Ascending aorta (tissue), 2 donors: ENCODE measurements at regions not wholly inside any gene's neighbourhood (a gene's known extent, or its start where the extent isn't known, plus 50 kb on each side); places are given as distances from the start of the nearest gene placed in this dataset.

Experiments used
- DNase-seq, 2 donors: peaks; one replicate each; pipeline ENCODE4 v3.0.0-alpha.2; 2019; ENCODE audit warnings: low spot score in 2 of 2
- H3K27ac ChIP-seq, 2 donors: fragments of 200-600 bp; sonication (generic); one replicate each; pipeline ENCODE4 v1.5.1; 2016 to 2017; ENCODE audit warnings: mild to moderate bottlenecking in 1 of 2
- H3K27me3 ChIP-seq: fragments of 200-600 bp; sonication (generic); one replicate; pipeline ENCODE4 v1.5.1; 2017
- H3K36me3 ChIP-seq, 2 donors: fragments of 200-600 bp; sonication (generic); one replicate each; pipeline ENCODE4 v1.5.1; 2016
- H3K4me1 ChIP-seq, 2 donors: fragments of 200-600 bp; sonication (generic); one replicate each; pipeline ENCODE4 v1.5.1; 2016 to 2017; ENCODE audit warnings: mild to moderate bottlenecking in 1 of 2
- H3K4me3 ChIP-seq, 2 donors: fragments of 200-600 bp; sonication (generic); one replicate each; pipeline ENCODE4 v1.5.1; 2016 to 2017; ENCODE audit warnings: mild to moderate bottlenecking in 1 of 2
- H3K9me3 ChIP-seq, 2 donors: fragments of 200-600 bp; sonication (generic); one replicate each; pipeline ENCODE4 v1.5.1; 2016
- intact Hi-C: fragments of 100-400 bp; cut with DNase I; formaldehyde crosslinking; loops from one replicate; pipeline ENCODE4 v1.15.1; 2023
- TF ChIP-seq, protein P1 (sequence below), 3 experiments: fragments of 200-600 bp in 2 of 3; fragments of 450-650 bp in 1 of 3; sonication (generic) in 2 of 3; IDR thresholded peaks; one replicate each; pipeline ENCODE4 v1.5.1; 2016 to 2019; ENCODE audit warnings: antibody characterized with exemption in 3 of 3, mild to moderate bottlenecking in 1 of 3, moderate library complexity in 1 of 3

DNA sequence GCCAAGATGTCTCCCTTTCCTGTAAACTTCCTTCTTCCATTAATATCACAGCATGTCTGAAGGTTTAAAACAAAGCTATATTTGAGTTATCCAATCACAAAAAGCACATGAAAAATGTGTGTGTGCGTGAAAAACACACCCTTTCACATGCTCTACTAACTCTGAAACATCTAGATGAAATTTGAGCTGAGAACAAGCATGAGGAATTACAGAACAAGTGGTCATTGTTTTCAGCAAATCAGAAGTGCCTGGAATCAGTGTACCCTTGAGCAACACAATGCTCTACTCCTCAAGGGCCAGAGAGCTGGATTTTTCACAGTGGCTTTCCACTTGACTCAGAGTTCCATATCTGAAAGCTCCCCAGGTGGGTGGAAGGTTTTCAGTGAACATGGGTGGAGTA lies 255.9 kb downstream of the PSAT1 start:
- intact Hi-C loops = no loop called here

DNA sequence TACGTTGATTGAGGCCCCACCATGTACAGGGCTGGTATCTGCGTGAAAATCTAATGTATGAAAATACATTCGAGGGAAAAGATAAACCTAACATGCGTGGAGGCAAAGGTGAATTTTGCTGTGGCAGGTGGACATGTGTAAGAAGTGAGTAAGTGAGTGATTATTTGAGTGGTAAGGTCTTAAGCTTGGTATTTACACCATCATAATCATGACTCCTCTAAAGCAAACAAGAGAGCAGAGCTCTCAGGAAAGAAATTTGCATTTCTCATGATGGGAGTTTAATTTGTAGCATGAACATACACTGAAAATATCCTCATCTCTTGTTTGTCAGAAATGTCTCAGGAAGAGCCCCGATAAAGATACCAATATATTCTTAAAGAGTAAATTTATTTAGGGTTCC lies 260.6 kb downstream of the PSAT1 start:
- Histone ChIP-seq H3K27ac (no peak overlapping the region), H3K27me3 (no peaks in the 10 kb centered on the region), H3K4me3 (no peak overlapping the region), H3K4me1 (no peaks in the 10 kb centered on the region), H3K9me3 (no peaks in the 10 kb centered on the region), H3K36me3 (no peaks in the 10 kb centered on the region)
- intact Hi-C loops = no loop called here
- TF ChIP-seq, protein P1, sequence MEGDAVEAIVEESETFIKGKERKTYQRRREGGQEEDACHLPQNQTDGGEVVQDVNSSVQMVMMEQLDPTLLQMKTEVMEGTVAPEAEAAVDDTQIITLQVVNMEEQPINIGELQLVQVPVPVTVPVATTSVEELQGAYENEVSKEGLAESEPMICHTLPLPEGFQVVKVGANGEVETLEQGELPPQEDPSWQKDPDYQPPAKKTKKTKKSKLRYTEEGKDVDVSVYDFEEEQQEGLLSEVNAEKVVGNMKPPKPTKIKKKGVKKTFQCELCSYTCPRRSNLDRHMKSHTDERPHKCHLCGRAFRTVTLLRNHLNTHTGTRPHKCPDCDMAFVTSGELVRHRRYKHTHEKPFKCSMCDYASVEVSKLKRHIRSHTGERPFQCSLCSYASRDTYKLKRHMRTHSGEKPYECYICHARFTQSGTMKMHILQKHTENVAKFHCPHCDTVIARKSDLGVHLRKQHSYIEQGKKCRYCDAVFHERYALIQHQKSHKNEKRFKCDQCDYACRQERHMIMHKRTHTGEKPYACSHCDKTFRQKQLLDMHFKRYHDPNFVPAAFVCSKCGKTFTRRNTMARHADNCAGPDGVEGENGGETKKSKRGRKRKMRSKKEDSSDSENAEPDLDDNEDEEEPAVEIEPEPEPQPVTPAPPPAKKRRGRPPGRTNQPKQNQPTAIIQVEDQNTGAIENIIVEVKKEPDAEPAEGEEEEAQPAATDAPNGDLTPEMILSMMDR (IDR thresholded peaks at IDR 0.05) = no peak
- DNase-seq = no peak

More for the DNA sequence above, 255.9 kb downstream of the PSAT1 start:
- TF ChIP-seq, protein P1 (IDR thresholded peaks at IDR 0.05) = no peak
- H3K4me1 ChIP-seq = no peaks in the 10 kb centered on the region
- no peak for DNase-seq
- no peak overlapping the region for H3K27ac ChIP-seq
- no peak overlapping the region for H3K4me3 ChIP-seq
- H3K27me3 ChIP-seq = no peaks in the 10 kb centered on the region
- H3K9me3 ChIP-seq = no peaks in the 10 kb centered on the region
- no peaks in the 10 kb centered on the region for H3K36me3 ChIP-seq

DNA sequence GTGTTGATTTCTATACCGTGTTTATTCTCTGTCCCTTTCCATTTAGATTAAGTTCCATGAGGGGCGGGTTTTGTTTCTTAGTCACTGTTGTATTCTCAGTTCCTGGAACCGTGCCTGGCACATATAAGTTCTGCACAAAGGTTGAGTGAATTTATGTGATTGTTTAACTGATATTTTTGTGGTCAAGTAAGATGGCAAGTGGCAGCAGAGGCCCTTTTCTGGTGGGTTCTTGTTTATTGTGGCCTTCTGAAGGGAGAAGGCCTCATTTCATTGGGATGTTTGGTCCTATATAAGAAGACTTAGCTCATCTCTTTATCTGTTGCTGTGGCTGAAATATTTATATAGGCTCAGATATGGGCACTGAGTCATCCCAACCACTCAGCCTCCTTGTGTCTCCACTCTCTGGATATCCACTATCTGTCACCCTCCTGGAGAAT lies 262.5 kb downstream of the PSAT1 start:
- Histone ChIP-seq H3K4me1 (no peaks in the 10 kb centered on the region), H3K9me3 (no peaks in the 10 kb centered on the region)

DNA sequence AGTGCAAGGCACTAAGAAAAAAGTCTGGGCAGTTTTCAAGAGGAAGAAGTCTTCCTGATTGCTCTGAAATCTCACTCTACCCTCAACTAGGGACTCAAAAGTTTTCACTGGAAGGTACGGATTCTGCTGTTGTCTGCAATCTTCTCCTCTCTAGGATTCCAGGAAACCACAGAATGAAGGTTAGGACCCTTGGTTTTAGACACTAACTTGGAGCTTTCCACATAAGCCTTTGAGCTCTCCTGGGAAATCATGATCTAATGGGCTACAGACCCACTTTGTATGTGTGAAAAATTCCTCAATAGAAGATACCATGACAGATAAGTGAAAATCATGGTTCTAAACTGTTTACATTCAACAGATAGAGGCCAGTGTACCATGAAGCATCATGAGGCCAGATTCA lies 265.1 kb downstream of the PSAT1 start:
- DNase-seq = no peak
- no peaks in the 10 kb centered on the region for H3K36me3 ChIP-seq
- H3K4me1 ChIP-seq = no peaks in the 10 kb centered on the region
- no peaks in the 10 kb centered on the region for H3K27me3 ChIP-seq
- intact Hi-C loops = no loop called here
- TF ChIP-seq, protein P1 (IDR thresholded peaks at IDR 0.05) = no peak
- no peaks in the 10 kb centered on the region for H3K9me3 ChIP-seq
- H3K4me3 ChIP-seq = no peak overlapping the region
- H3K27ac ChIP-seq = no peak overlapping the region

More for the DNA sequence above, 262.5 kb downstream of the PSAT1 start:
- intact Hi-C loops = no loop called here
- no peak overlapping the region for H3K27ac ChIP-seq
- DNase-seq = no peak
- TF ChIP-seq, protein P1 (IDR thresholded peaks at IDR 0.05) = no peak
- H3K36me3 ChIP-seq = no peaks in the 10 kb centered on the region
- H3K27me3 ChIP-seq = no peaks in the 10 kb centered on the region
- H3K4me3 ChIP-seq = no peak overlapping the region

DNA sequence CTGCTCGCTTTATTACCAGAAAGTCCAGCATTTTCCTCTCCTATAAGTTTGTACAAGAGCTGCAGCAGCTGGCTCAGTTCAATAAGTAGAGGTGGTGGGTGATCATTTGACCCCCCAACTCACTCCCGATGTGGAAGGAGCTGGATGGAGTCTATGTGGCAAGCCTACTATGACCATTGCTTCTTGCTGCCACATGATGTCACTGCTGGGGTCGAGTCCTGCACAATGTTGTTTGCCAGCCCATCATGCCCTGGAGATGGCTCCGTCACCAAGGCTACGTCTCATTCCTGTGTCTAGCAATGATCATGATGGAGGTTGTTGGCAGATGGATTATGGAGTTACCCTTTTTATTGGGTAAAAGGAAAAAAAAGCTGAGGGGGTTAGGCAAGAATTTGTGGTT lies 266.3 kb downstream of the PSAT1 start:
- H3K36me3 ChIP-seq = no peaks in the 10 kb centered on the region
- H3K27me3 ChIP-seq = no peaks in the 10 kb centered on the region
- intact Hi-C loops = no loop called here
- no peak for DNase-seq
- TF ChIP-seq, protein P1 (IDR thresholded peaks at IDR 0.05) = no peak
- H3K9me3 ChIP-seq = no peaks in the 10 kb centered on the region
- no peak overlapping the region for H3K27ac ChIP-seq
- H3K4me1 ChIP-seq = no peaks in the 10 kb centered on the region
- H3K4me3 ChIP-seq = no peak overlapping the region

DNA sequence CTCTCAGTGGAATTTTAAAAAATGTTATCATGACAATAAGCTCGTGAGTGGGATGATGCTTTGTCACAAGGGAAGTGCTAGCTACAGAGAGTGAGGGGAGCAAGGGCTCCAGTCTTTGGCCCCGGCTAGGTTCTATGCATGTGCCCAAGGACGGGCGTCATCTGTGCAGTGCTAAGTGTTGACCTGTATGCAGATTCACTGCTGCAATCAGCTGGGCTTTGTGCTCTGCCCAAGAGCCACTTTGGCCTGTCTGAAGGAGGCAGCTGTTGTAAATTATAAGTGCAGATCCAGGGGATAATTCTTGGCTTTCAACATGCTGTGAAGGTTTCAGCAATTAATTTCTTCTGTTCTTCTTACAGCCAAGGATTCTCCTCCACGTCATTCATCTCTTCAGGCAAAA lies 268.6 kb downstream of the PSAT1 start:
- TF ChIP-seq, protein P1 (IDR thresholded peaks at IDR 0.05) = no peak
- H3K4me3 ChIP-seq = no peak overlapping the region
- intact Hi-C loops = no loop called here
- H3K27me3 ChIP-seq = no peaks in the 10 kb centered on the region
- H3K9me3 ChIP-seq = no peaks in the 10 kb centered on the region
- no peak for DNase-seq
- no peaks in the 10 kb centered on the region for H3K4me1 ChIP-seq
- H3K36me3 ChIP-seq = no peaks in the 10 kb centered on the region
- no peak overlapping the region for H3K27ac ChIP-seq
